NCI-H748 treated with DMSO at 0.1 percent for 48 hours (cell line): ENCODE measurements at regions not wholly inside any gene's neighbourhood (a gene's known extent, or its start where the extent isn't known, plus 50 kb on each side); places are given as distances from the start of the nearest gene placed in this dataset.
"Not testable (repeated sequence)": the region's sequence is repeated elsewhere in the genome, so short reads cannot be mapped to it uniquely, and the experiment has no call there.

Experiments
- DNase-seq: peaks from one replicate; lab custom pipeline; 2025; lab: John Stamatoyannopoulos, UW

DNA sequence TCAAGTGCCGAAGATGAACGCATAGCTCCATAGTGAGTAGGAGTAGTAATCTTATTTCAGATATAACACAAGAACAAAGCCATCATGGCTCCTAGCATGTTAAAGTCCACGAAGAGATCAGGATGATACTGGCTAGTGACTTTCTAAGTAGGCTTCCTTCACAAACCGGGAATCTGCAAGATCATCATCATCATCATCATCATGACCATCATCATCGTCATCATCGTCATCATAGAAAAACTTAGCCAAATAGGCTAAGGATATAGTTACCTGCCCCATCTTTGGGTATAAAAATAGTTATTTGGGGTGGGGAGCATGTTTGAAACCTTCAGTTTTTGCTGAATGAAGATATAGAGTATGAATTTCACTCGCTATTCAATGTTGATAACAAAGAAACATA is 57.9 kb downstream of the PYDC2 start:
- no peak for DNase-seq

DNA sequence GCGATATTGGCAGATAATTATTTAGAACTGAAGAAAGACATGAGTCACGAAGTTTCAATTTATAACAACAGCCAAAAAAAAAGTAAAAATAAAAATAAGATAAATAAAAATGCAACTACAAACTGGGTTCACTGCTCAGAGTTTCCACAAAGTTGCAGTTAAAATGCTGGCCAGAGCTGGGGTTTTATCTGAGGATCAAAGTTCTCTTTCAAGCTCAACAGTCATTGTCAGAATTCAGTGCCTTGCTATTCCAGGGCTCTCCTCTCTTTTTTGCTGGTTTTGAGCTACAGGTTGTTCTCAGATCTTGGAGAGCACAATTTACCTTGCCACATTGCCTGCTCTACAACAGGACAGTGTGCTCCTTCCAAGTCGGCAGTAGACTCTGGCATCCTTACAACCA is 60.1 kb downstream of the PYDC2 start:
- no peak for DNase-seq

GRCh38 chr3:191523148-191523547 is 62.2 kb downstream of the PYDC2 start:
- DNase-seq = peak; percentile 44

DNA sequence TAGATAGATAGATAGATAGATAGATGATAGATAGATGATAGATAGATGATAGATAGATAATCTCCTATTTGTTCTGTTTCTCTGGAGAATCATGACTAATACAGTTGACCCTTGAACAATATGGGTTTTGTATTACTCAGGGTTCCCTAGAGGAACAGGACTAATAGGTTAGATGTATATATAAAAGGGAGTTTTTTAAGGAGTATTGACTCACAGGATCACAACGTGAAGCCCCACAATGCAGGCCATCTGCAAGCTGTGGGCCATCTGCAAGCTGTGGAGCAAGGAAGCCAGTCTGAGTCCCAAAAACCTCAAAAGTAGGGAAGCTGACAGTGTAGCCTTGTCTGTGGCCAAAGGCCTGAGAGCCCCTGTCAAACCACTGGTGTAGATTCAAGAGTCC is 67.6 kb downstream of the PYDC2 start:
- DNase-seq = no peak

DNA sequence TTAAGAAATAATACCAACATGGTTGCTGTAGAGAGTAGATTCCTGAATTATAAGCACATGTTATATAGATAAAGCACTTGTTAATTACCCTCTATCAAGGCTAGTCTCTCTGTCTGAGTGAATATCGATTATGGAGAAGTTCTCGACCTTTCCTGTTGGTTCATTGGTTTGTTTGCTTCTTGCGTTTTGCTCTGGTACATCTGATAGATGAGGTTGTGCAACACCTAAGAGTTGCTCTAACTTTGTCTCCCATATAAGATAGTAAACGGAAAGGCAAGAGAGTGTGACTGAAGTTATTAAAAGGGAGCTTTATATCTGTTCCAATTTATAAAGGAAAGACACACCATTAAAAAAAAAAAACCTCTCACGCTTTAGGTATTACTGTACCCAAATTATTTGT is 69.0 kb downstream of the PYDC2 start:
- DNase-seq = no peak

DNA sequence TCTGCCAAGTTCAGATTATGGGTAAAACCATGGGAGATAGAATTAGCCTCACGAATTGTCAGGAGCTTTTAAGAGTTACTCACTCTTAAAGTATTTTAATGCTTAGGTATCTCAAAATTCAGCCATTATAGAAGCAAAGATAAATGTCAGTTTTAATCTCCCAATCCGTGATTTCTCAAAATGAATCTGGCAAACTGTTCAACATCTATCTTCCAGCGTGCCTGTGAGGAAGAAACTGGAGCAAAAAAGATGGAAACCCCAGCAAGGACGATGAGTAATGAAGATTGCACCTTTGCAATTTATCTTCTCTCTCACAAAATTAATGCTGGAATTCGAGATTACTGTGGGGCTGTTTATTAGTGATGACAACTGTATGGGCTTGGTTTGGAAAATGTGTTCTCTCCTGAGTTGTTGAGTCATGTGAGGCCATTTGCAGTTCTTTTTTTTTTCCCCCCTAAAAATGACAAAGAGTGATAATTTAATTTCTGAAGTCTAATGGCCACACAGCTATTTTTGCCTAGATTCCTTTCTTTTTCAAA is 70.5 kb downstream of the PYDC2 start:
- DNase-seq = no peak

DNA sequence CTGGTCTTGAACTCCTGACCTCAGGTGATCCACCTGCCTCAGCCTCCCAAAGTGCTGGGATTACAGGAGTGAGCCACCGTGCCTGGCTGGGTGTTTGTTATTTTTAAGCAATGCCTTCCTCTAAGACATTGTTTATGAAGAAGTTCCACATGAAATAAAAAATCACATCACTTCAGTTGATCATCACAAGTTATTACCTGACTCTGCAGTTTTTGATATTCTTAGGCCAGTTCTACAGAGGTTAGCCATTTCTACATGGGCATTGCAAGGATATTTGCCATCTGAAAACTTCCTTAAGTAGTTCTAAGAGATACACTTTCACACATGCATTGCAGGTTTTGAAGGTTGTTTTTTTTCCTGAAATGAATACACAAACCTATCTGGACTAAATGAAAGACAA is 82.1 kb downstream of the PYDC2 start:
- no peak for DNase-seq

GRCh38 chr3:191543897-191544296 is 82.9 kb downstream of the PYDC2 start:
- no peak for DNase-seq

DNA sequence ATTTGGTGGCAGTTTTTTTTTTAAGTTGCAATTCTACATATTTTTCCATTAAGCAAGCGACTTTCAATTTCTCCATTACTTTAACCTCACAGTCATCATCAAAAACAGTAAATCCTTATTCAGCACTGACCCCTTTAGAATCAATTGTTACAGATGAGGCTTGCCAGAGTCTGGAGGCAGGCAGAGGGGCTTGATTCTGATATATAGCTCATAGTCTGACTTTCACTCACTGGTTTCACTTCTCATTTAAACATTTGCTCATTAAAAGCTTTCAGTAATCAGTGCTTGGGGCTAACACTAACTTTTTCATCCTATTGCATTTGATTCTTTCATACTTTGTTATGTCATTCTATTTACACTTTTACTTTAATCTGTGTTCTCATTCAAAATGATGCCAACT is 88.4 kb downstream of the PYDC2 start:
- DNase-seq = no peak

DNA sequence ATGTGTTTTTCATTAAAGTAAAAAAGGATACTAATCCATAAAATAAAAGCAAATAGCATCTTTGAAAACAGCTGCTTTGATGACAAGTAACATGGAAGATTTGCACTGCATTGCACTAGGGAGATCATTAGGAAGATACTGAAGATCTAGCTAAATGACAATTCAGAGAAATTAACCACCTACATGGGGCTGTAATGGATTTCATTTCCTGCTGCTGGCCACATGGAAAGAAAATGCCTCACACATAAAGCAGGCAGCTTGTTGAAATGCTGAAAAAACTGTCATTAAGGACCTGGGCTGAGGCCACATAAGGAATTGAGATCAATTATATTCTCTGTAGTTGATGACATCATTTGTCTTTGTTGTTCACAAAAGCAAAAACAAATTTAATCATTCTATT is 94.1 kb downstream of the PYDC2 start:
- no peak for DNase-seq

- DNase-seq = no peak
These were observed 96.4 kb downstream of the PYDC2 start for GRCh38 chr3:191557322-191557721.

DNA sequence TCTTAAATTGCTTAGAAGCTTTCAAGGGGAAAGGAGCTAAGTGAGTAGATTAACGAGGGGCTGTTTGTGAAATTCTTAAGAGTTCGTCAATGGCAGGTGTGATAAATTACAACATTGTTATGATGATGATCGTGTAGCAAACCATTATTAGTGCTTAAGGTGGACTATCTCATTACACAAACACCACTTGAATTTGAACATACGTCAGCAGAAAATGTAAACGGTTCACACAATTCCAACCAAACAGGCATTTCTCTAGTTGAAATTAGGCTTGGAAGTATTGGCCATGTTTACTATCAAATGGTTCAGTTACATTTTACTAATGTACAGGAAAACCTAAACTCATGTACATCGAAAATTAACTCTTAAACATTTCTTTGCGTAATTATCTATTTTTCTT is 102.8 kb downstream of the PYDC2 start:
- DNase-seq = no peak

GRCh38 chr3:191566469-191566868 is 105.5 kb downstream of the PYDC2 start:
- no peak for DNase-seq

GRCh38 chr3:191568206-191568605 is 107.2 kb downstream of the PYDC2 start:
- DNase-seq = no peak

- DNase-seq = no peak
These were observed 131.1 kb downstream of the PYDC2 start for GRCh38 chr3:191592105-191592504.

DNA sequence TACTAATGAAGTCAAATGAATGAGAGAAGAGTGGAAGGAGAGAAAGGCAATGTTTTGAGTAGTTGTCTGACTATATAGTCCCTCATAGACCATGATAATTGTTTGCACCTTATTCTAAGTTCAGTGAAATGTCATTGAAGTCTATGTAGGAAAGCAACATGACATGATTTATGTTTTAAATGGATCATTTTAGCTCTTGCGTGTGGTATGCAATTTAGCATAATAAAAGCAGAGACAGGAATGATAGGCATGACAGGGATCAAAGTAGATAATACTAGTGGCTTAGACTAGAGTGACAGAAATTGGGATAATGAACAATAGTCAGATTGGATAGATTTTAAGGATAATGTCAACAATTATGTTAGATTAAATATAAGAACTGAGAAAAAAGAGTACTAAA is 132.5 kb downstream of the PYDC2 start:
- no peak for DNase-seq

GRCh38 chr3:191615511-191615910 is 154.5 kb downstream of the PYDC2 start:
- not testable (repeated sequence) for DNase-seq

DNA sequence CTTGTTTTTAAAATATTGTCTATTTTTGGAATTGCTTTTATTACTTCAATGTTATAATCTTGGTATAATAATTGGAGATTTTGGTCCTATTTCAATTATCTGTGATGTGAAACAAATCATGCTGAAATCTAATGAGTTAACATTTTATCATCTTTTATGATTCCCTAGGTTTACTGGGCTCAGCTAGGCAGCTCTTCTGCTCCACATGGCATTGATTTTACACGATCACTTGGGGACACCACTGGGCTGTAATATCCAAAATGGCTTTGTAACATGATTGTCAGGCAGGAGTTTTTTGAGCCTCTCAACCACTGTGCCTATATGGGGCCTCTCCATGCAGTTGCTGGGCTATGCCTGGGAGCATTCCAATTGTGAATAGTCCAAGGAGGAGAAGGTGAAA is 163.3 kb downstream of the PYDC2 start:
- no peak for DNase-seq

DNA sequence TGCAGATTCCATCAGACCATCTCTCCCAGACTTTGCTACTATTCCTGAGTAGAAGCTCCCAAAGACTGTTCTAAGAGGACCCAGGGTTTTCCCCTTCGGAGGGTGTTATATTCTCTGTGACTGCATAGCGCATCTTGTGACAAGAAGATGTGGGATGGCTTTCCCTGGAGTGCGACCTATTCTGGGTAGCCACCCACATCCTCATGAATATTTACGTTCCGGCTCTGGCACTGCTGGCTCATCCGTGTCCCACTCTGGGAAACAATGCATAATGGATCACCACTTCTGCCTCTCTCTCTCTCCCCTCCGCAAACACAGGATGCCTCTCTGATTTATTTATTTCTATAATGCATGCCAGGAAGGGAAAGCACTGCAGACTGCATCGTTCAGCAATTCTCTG is 166.1 kb downstream of the PYDC2 start:
- no peak for DNase-seq

DNA sequence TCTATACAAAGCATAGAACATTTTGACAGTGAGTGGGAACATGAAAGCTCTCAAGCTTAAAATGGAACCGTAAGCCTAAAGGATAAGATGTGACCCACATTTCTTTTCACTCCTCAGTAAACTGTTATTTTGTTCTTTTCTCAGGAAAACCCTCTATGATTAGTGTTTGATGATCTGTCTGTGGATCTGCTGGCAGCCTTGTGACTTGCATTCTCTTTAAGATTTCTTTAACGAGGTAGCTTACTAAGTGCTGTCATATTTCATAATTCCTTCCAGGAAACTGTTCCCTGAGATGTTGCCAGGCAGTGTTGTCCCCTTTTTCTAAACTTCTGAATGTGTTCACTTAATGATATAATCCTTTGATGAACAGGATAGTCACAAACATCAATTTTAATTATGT is 167.6 kb downstream of the PYDC2 start:
- DNase-seq = no peak

DNA sequence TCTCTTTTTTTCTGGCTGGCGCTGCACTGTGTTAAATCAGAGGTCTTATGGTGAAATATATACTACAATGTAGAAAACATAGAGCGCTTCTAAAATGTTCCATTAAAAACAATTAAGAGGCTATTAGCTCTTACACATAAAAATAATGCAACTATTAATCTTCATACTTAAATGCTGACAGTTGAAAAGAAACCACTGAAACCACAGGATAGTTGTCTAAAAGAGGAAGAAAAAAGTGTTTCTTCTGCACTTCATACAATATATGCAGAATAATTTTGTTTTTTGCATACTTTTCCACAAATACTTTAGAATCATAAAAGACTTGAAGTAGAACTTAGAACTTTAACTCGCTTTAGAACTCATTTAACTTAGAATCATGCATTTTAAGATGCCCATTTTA is 170.5 kb downstream of the PYDC2 start:
- no peak for DNase-seq

DNA sequence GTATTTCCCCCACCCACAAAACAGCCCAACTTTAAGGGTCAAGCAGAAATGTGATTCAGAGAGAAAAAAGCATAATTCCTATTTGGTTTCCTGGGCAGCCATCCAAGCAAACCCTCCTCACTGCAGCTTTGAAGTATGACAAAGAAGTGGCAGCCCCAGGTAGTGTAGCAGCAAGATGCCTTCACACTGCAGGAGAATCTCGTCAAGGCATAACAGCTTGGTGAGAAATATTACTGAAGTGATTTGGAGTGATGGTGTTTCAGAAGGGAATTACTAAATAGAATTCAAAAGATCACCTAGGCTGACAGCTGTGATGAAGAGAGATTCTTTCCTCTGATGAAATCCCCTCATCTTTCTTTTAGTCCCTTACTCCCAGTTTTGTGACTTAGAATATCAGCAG is 173.9 kb downstream of the PYDC2 start:
- DNase-seq = no peak

DNA sequence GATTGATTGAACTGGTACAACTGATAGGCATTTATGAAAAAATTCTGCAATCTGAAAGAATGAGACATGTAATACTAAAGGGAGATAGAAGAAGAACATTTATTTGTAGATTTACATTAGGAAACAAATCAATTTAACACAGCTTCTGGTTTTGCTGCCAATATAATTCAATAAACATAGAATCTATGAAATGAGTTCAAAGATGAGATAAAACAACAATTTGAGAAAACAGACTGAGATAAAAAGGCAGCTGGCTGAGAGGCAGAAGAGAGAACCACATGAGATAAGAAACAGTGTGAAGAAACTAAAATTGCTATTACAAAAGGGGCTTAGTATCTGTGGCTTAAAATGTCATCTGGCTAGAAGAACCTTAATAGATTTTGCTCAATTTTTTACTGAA is 176.6 kb downstream of the PYDC2 start:
- no peak for DNase-seq

- no peak for DNase-seq
These were observed 180.8 kb downstream of the PYDC2 start for GRCh38 chr3:191641789-191642188.

DNA sequence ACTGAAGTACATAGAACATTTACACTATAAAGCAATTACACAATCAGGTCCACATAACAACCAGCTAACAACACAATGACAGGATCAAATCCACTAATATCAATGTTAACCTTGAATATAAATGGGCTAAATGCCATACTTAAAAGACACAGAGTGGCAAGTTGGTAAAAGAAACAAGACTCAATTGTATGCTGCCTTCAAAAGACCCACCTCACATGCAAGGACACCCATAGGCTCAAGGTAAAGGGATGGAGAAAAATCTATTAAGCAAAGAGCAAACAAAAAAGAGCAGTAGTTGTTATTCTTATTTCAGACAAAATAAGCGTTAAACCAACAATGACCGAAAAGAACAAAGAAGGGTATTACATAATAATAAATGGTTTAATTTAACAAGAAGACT is 183.3 kb downstream of the PYDC2 start:
- no peak for DNase-seq
